HEK293 (cell line): ENCODE measurements at regions not wholly inside any gene's neighbourhood (a gene's known extent, or its start where the extent isn't known, plus 50 kb on each side); places are given as distances from the start of the nearest gene placed in this dataset.

Experiments used
- CTCF ChIA-PET: fragments of 350-600 bp; formaldehyde crosslinking; extraction: SDS; loops from one replicate; lab custom pipeline; 2021; ENCODE audit warnings: antibody characterized with exemption; lab: Yijun Ruan, JAX
- POLR2A ChIA-PET: fragments of 300-600 bp; formaldehyde crosslinking; extraction: SDS; loops from one replicate; lab custom pipeline; 2020; ENCODE audit warnings: antibody characterized with exemption, inconsistent platforms; lab: Yijun Ruan, JAX
- H3K27ac ChIP-seq: fragments of 200-500 bp; sonication (Bioruptor generic); 2 replicates; pipeline ENCODE4 v1.5.1; 2014; ENCODE audit warnings: low read depth, low read length, control low read depth, inconsistent platforms; ENCODE audit errors: extremely low read depth
- H3K36me3 ChIP-seq, 2 experiments: fragments of 200-500 bp in 1 of 2; sonication (Bioruptor generic) in 1 of 2; 1 replicate in 1 of 2; 2 replicates in 1 of 2; pipeline ENCODE4 v1.5.1; 2014 to 2017; ENCODE audit warnings: inconsistent platforms in 2 of 2, low read length in 2 of 2; ENCODE audit not compliant: control insufficient read depth in 2 of 2, insufficient read depth in 1 of 2
- H3K4me1 ChIP-seq: fragments of 200-500 bp; sonication (Bioruptor generic); 2 replicates; pipeline ENCODE4 v1.5.1; 2014; ENCODE audit warnings: mild to moderate bottlenecking, low read length, inconsistent platforms; ENCODE audit not compliant: control insufficient read depth, insufficient read depth
- H3K4me3 ChIP-seq: 2 replicates; pipeline ENCODE4 v1.5.1; 2011; ENCODE audit warnings: low read depth, mild to moderate bottlenecking, control low read depth, low read length, moderate library complexity
- H3K9me3 ChIP-seq: fragments of 200-500 bp; sonication (Bioruptor generic); 2 replicates; pipeline ENCODE4 v1.5.1; 2014; ENCODE audit warnings: low read depth, low read length, inconsistent platforms; ENCODE audit not compliant: control insufficient read depth, insufficient read depth
- GLI2 ChIP-seq: fragments of 450-650 bp; formaldehyde crosslinking; IDR thresholded peaks from 2 replicates; pipeline ENCODE4; 2017; ENCODE audit warnings: missing biosample characterization, missing genetic modification characterization, low read depth, borderline replicate concordance
- GLIS2 ChIP-seq: fragments of 450-650 bp; formaldehyde crosslinking; IDR thresholded peaks from 2 replicates; pipeline ENCODE4 v1.5.1; 2016; ENCODE audit warnings: missing biosample characterization, missing genetic modification characterization
- HOXD13 ChIP-seq: sonication (generic); formaldehyde crosslinking; IDR thresholded peaks from 2 replicates; pipeline ENCODE4 v1.8.0; 2022; ENCODE audit warnings: missing genetic modification reagents, borderline replicate concordance
- PBX3 ChIP-seq: sonication (generic); formaldehyde crosslinking; IDR thresholded peaks from 2 replicates; pipeline ENCODE4 v1.8.1; 2022; ENCODE audit warnings: mild to moderate bottlenecking, moderate library complexity, missing genetic modification reagents
- PRDM2 ChIP-seq: fragments of 450-650 bp; formaldehyde crosslinking; IDR thresholded peaks from 2 replicates; pipeline ENCODE4 v1.5.1; 2016; ENCODE audit warnings: missing biosample characterization, missing genetic modification characterization, borderline replicate concordance
- YY2 ChIP-seq: fragments of 450-650 bp; formaldehyde crosslinking; IDR thresholded peaks from 2 replicates; pipeline ENCODE4 v1.5.1; 2016; ENCODE audit warnings: missing biosample characterization, missing genetic modification characterization
- ZNF148 ChIP-seq: fragments of 450-650 bp; formaldehyde crosslinking; IDR thresholded peaks from 2 replicates; pipeline ENCODE4 v1.5.0; 2017; ENCODE audit warnings: missing biosample characterization, missing genetic modification characterization, borderline replicate concordance
- ZNF24 ChIP-seq: fragments of 450-650 bp; formaldehyde crosslinking; IDR thresholded peaks from 2 replicates; pipeline ENCODE4 v1.5.1; 2016; ENCODE audit warnings: missing biosample characterization, missing genetic modification characterization
- ZNF266 ChIP-seq: fragments of 450-650 bp; formaldehyde crosslinking; IDR thresholded peaks from 2 replicates; pipeline ENCODE4 v1.5.1; 2016; ENCODE audit warnings: missing biosample characterization, missing genetic modification characterization, low read depth
- ZNF274 ChIP-seq, 2 experiments: fragments of 200-500 bp in 1 of 2; fragments of 450-650 bp in 1 of 2; sonication (Bioruptor generic) in 1 of 2; formaldehyde crosslinking in 1 of 2; IDR thresholded peaks; 2 replicates each; pipeline versions ENCODE4 v1.5.1 to v1.6.1; 2014 to 2016; ENCODE audit warnings: borderline replicate concordance in 1 of 2, inconsistent platforms in 1 of 2, low read length in 1 of 2, missing biosample characterization in 1 of 2, missing genetic modification characterization in 1 of 2
- ZNF549 ChIP-seq: fragments of 450-650 bp; IDR thresholded peaks from 2 replicates; pipeline ENCODE4 v1.5.1; 2018; ENCODE audit warnings: missing biosample characterization, missing genetic modification characterization, mild to moderate bottlenecking, inconsistent platforms, moderate library complexity
- ZNF555 ChIP-seq: fragments of 450-650 bp; formaldehyde crosslinking; conservative IDR thresholded peaks from 2 replicates; pipeline ENCODE4 v1.5.1; 2017; ENCODE audit warnings: missing biosample characterization, mild to moderate bottlenecking, missing genetic modification characterization, inconsistent platforms
- ZNF561 ChIP-seq: fragments of 450-650 bp; IDR thresholded peaks from 2 replicates; pipeline ENCODE4 v1.5.1; 2018; ENCODE audit warnings: missing biosample characterization, missing genetic modification characterization, borderline replicate concordance
- ZNF600 ChIP-seq: fragments of 450-650 bp; formaldehyde crosslinking; IDR thresholded peaks from 2 replicates; pipeline ENCODE4 v1.5.1; 2016; ENCODE audit warnings: missing biosample characterization, missing genetic modification characterization
- ZNF658 ChIP-seq: fragments of 450-650 bp; formaldehyde crosslinking; IDR thresholded peaks from 2 replicates; pipeline ENCODE4; 2016; ENCODE audit warnings: missing biosample characterization, missing genetic modification characterization
- ZNF664 ChIP-seq: fragments of 450-650 bp; formaldehyde crosslinking; IDR thresholded peaks from 2 replicates; pipeline ENCODE4 v1.5.1; 2016; ENCODE audit warnings: missing biosample characterization, missing genetic modification characterization
- ZNF670 ChIP-seq: fragments of 450-650 bp; formaldehyde crosslinking; IDR thresholded peaks from 2 replicates; pipeline ENCODE4 v1.5.1; 2016; ENCODE audit warnings: missing biosample characterization, missing genetic modification characterization, low read depth
- ZSCAN30 ChIP-seq: fragments of 450-650 bp; IDR thresholded peaks from 2 replicates; pipeline ENCODE4 v1.5.1; 2018; ENCODE audit warnings: missing biosample characterization, mild to moderate bottlenecking, missing genetic modification characterization, moderate library complexity
- ZSCAN4 ChIP-seq: fragments of 450-650 bp; formaldehyde crosslinking; IDR thresholded peaks from 2 replicates; pipeline ENCODE4 v1.5.1; 2017; ENCODE audit warnings: missing biosample characterization, missing genetic modification characterization
- ZSCAN5A ChIP-seq: fragments of 450-650 bp; formaldehyde crosslinking; IDR thresholded peaks from 2 replicates; pipeline ENCODE4 v1.5.1; 2016; ENCODE audit warnings: missing biosample characterization, missing genetic modification characterization

- H3K4me3 ChIP-seq = no peak overlapping the region
- no peak for TF ChIP-seq ZNF549 (tag by site-specific recombination)
- no peak for TF ChIP-seq ZNF555
- no peak for TF ChIP-seq GLI2
- no peak for TF ChIP-seq ZNF658
- TF ChIP-seq ZNF561 = no peak
- no peak for TF ChIP-seq ZSCAN30
- TF ChIP-seq ZNF148 (tag by site-specific recombination) = no peak
- no peak for TF ChIP-seq ZNF600 (tag by site-specific recombination)
- no peak for TF ChIP-seq YY2 (tag by site-specific recombination)
- no peak for TF ChIP-seq ZNF664
- no peak for TF ChIP-seq ZNF24 (tag by site-specific recombination)
- TF ChIP-seq ZNF670 = no peak
- no peak for TF ChIP-seq HOXD13
- TF ChIP-seq ZSCAN4 (tag by site-specific recombination) = no peak
- TF ChIP-seq PRDM2 = no peak
- no peak for TF ChIP-seq ZNF266 (tag by site-specific recombination)
- TF ChIP-seq PBX3 (CRISPR knock-in tag) = no peak
- no peak for TF ChIP-seq GLIS2
- TF ChIP-seq ZNF274 (IDR thresholded peaks at IDR 0.05; ENCODE audit: low read length) = no peak
- no peak for TF ChIP-seq ZNF274 (tag by site-specific recombination; IDR thresholded peaks at IDR 0.05; ENCODE audit: borderline replicate concordance)
- TF ChIP-seq ZSCAN5A (tag by site-specific recombination) = no peak
- H3K27ac ChIP-seq = no peak overlapping the region
- CTCF ChIA-PET = interaction anchor here (0.5 kb wide), 1 partner anchor 120 kb away, joined by 4 read pairs; no protein-coding TSS in a partner anchor
- H3K36me3 ChIP-seq = no peaks in the 10 kb centered on the region
- no peaks in the 10 kb centered on the region for H3K4me1 ChIP-seq
- POLR2A ChIA-PET = no interaction called here
- no peaks in the 10 kb centered on the region for H3K9me3 ChIP-seq
Observed at GRCh38 chr6:163930012-163930411, 515.5 kb downstream of the QKI start.
